ENCODE measurements at regions not wholly inside any gene's neighbourhood (a gene's known extent, or its start where the extent isn't known, plus 50 kb on each side); places are given as distances from the start of the nearest gene placed in this dataset.
"Not testable (repeated sequence)": the region's sequence is repeated elsewhere in the genome, so short reads cannot be mapped to it uniquely, and the experiment has no call there.

DNA sequence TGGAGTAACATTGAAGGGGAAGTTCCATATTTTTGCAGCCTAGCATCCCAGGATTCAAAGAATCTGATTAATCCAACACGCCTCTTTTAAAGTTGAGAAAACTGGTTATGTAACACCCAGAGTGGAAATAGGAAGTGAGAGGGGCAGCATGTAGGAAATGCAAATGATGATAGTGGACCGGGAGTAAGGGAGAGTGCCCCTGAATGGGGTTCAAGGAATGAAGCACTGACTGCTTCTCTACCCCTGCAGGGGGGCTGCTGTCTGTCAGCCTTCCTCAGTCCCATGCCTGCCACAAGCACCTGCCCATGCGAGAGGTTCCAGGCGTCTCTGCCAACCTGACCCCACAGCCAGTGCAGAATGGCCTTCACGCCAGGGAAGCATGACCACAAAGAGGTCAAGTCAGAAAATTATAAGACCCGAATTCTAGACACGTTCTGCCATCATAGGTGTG lies 126.5 kb upstream of the CCND2 start:
- Mint-ChIP-seq H3K4me1 (peaks cover 79% of the 10 kb centered on the region), H3K9me3 (peaks cover 6% of the 10 kb centered on the region), H3K4me3 (peak overlapping the region; percentile 69), H3K36me3 (peaks cover 8% of the 10 kb centered on the region), H3K27ac (peak overlapping the region; percentile 89), H3K27me3 (no peaks in the 10 kb centered on the region)
- POLR2A ChIA-PET, result interaction anchor here (0.6 to 10.6 kb wide), 5 partner anchors 7 to 127 kb away, joined by 3 to 292 read pairs (median 47); partner anchors contain the start of gene CCND2
- DNase-seq, result no peak
- ATAC-seq (ENCODE audit: low read depth), result no peak

DNA sequence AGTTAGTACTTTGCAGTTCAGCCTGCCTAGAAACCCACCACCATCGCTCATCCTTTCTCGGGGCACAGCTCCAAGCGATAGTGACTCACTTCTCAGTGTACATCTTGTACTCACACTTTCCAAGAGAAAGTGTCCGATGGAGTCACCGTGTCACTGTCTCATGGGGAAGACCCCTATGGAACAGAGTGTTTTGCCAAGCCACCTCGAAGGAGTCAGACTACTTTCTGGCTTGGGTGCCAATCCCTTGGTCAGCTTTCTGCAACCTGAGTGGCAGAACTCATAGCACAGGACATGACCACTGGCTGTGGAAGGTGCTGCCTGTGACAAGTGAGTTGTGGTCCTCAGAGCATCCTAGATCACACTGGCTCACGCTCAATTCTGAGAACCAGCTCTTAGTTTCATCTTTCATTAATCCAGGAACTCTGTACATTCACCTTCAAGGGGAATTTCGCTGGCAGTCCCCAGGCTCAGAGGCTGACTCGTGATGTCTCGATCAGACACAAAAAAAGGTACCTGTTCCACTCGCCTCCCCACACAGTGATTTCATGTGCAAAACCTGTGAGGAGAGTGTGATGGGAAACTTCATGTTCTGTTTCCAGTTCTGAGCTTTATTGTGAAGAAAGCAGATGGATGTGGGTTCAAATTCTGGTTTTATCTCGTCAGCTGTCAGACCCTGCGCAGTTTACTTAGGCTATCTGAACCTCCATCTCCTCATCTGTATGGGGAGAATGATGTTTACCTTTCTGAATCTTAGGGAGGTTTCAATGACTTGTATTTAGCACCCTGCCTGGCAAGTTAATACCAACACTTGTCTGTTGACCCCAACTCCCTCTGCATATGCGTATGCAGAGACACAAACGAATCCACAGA lies 127.3 kb upstream of the CCND2 start:
- ATAC-seq (ENCODE audit: low read depth), result peak; percentile 1
- peak overlapping the region; percentile 89 for H3K27ac Mint-ChIP-seq
- POLR2A ChIA-PET, result interaction anchor here (0.5 to 10.6 kb wide), 7 partner anchors 7 to 159 kb away, joined by 3 to 292 read pairs (median 8); partner anchors contain the start of gene CCND2
- no peaks in the 10 kb centered on the region for H3K27me3 Mint-ChIP-seq
- H3K9me3 Mint-ChIP-seq, result peaks cover 4% of the 10 kb centered on the region
- no peak for DNase-seq
- H3K36me3 Mint-ChIP-seq, result peaks cover 5% of the 10 kb centered on the region
- H3K4me3 Mint-ChIP-seq, result peak overlapping the region; percentile 69
- peaks cover 79% of the 10 kb centered on the region for H3K4me1 Mint-ChIP-seq

- peak overlapping the region; percentile 82 for H3K27ac Mint-ChIP-seq
- H3K4me3 Mint-ChIP-seq, result no peak overlapping the region
- no peaks in the 10 kb centered on the region for H3K36me3 Mint-ChIP-seq
- POLR2A ChIA-PET, result interaction anchor here (3.4 to 10.6 kb wide), 4 partner anchors 9 to 129 kb away, joined by 24 to 292 read pairs (median 59); partner anchors contain the start of gene CCND2
- H3K27me3 Mint-ChIP-seq, result no peaks in the 10 kb centered on the region
- H3K9me3 Mint-ChIP-seq, result no peaks in the 10 kb centered on the region
- H3K4me1 Mint-ChIP-seq, result peaks cover 80% of the 10 kb centered on the region
- DNase-seq, result no peak
- no peak for ATAC-seq (ENCODE audit: low read depth)
Observed at GRCh38 chr12:4144676-4145075, 128.9 kb upstream of the CCND2 start.

- no peaks in the 10 kb centered on the region for H3K36me3 Mint-ChIP-seq
- ATAC-seq (ENCODE audit: low read depth) (no peak), DNase-seq (no peak)
- H3K27me3 Mint-ChIP-seq, result no peaks in the 10 kb centered on the region
- no peaks in the 10 kb centered on the region for H3K9me3 Mint-ChIP-seq
- peaks cover 84% of the 10 kb centered on the region for H3K4me1 Mint-ChIP-seq
- POLR2A ChIA-PET, result interaction anchor here (2.2 to 10.6 kb wide), 6 partner anchors 10 to 130 kb away, joined by 7 to 292 read pairs (median 38); partner anchors contain the start of gene CCND2
- H3K27ac Mint-ChIP-seq, result peak overlapping the region; percentile 82
- peak overlapping the region; percentile 18 for H3K4me3 Mint-ChIP-seq
Observed at GRCh38 chr12:4143896-4144295, 129.7 kb upstream of the CCND2 start.

GRCh38 chr12:4141348-4142270 lies 132.0 kb upstream of the CCND2 start:
- POLR2A ChIA-PET, result interaction anchor here (1.5 to 10.6 kb wide), 6 partner anchors 12 to 268 kb away, joined by 3 to 292 read pairs (median 38); partner anchors contain the start of genes CCND2 and PARP11
- DNase-seq (no peak), ATAC-seq (ENCODE audit: low read depth) (no peak)
- no peaks in the 10 kb centered on the region for H3K9me3 Mint-ChIP-seq
- H3K36me3 Mint-ChIP-seq, result peaks cover 2% of the 10 kb centered on the region
- H3K4me3 Mint-ChIP-seq, result peak overlapping the region; percentile 82
- peaks cover 73% of the 10 kb centered on the region for H3K4me1 Mint-ChIP-seq
- peak overlapping the region; percentile 89 for H3K27ac Mint-ChIP-seq
- H3K27me3 Mint-ChIP-seq, result no peaks in the 10 kb centered on the region

GRCh38 chr12:4140581-4141301 lies 132.8 kb upstream of the CCND2 start:
- H3K27me3 Mint-ChIP-seq, result no peaks in the 10 kb centered on the region
- peak overlapping the region; percentile 81 for H3K27ac Mint-ChIP-seq
- no peak overlapping the region for H3K4me3 Mint-ChIP-seq
- ATAC-seq (ENCODE audit: low read depth) (no peak), DNase-seq (no peak)
- peaks cover 72% of the 10 kb centered on the region for H3K4me1 Mint-ChIP-seq
- peaks cover 5% of the 10 kb centered on the region for H3K36me3 Mint-ChIP-seq
- POLR2A ChIA-PET, result interaction anchor here (0.9 to 10.6 kb wide), 5 partner anchors 24 to 267 kb away, joined by 3 to 292 read pairs (median 15); partner anchors contain the start of genes CCND2 and PARP11
- H3K9me3 Mint-ChIP-seq, result no peaks in the 10 kb centered on the region

DNA sequence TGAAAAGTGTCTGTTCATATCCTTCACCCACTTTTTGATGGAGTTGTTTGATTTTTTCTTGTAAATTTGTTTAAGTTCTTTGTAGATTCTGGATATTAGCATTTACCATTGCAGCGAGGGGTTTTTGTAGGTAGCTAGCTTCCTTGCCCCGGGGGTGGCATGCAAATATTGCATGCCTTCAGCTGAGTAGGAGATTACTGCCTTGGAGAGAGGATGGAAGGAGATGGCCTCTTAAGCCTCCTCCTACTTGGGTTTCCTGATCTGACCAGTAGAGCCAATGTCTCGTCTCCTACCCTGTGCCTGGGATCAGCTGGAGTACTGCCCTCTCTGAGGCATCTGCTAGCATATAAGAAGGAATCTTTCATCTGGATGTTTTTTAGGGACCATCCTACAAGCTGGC lies 134.4 kb upstream of the CCND2 start:
- Mint-ChIP-seq H3K27ac (no peak overlapping the region), H3K36me3 (peaks cover 7% of the 10 kb centered on the region), H3K27me3 (no peaks in the 10 kb centered on the region), H3K4me1 (peaks cover 64% of the 10 kb centered on the region), H3K4me3 (no peak overlapping the region), H3K9me3 (no peaks in the 10 kb centered on the region)
- POLR2A ChIA-PET, result interaction anchor here (2.0 to 10.6 kb wide), 3 partner anchors 22 to 134 kb away, joined by 15 to 292 read pairs (median 71); partner anchors contain the start of gene CCND2
- ATAC-seq (ENCODE audit: low read depth) (no peak), DNase-seq (no peak)

DNA sequence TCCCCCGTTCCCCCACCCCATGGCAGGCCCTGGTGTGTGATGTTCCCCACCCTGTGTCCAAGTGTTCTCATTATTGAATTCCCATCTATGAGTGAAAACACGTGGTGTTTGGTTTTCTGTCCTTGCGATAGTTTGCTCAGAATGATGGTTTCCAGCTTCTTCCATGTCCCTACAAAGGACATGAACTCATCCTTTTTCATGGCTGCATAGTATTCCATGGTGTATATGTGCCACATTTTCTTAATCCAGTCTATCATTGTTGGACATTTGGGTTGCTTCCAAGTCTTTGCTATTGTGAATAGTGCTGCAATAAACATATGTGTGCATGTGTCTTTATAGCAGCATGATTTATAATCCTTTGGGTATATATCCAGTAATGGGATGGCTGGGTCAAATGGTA lies 135.0 kb upstream of the CCND2 start:
- POLR2A ChIA-PET, result interaction anchor here (1.8 to 10.6 kb wide), 3 partner anchors 22 to 135 kb away, joined by 7 to 292 read pairs (median 71); partner anchors contain the start of gene CCND2
- not testable (repeated sequence) for H3K4me3 Mint-ChIP-seq; H3K27me3 Mint-ChIP-seq; ATAC-seq (ENCODE audit: low read depth); H3K9me3 Mint-ChIP-seq; H3K27ac Mint-ChIP-seq; DNase-seq; H3K36me3 Mint-ChIP-seq
- peaks cover 59% of the 10 kb centered on the region for H3K4me1 Mint-ChIP-seq

DNA sequence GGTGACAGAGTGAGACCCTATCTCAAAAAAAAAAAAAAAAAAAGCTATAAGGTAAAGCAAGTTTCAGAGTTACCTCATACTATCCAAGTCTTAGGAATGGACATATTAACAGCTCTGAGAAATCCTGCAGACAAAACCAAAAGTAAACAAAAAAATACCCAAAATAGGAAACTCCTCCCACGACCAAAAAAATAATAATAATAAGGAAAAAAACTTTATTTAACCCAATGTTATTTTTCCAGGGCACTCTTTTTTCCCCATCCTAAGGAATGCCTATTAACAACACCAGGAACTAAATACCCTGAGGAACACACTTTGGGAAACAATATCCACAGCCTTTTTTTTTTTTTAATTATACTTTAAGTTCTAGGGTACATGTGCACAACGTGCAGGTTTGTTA lies 135.5 kb upstream of the CCND2 start:
- POLR2A ChIA-PET, result interaction anchor here (1.8 kb wide), 1 partner anchor 134 kb away, joined by 7 read pairs; no protein-coding TSS in a partner anchor
- peaks cover 7% of the 10 kb centered on the region for H3K36me3 Mint-ChIP-seq
- H3K4me1 Mint-ChIP-seq, result peaks cover 56% of the 10 kb centered on the region
- DNase-seq, result no peak
- H3K9me3 Mint-ChIP-seq, result no peaks in the 10 kb centered on the region
- H3K4me3 Mint-ChIP-seq, result no peak overlapping the region
- H3K27me3 Mint-ChIP-seq, result no peaks in the 10 kb centered on the region
- no peak for ATAC-seq (ENCODE audit: low read depth)
- no peak overlapping the region for H3K27ac Mint-ChIP-seq

GRCh38 chr12:4137441-4137840 lies 136.1 kb upstream of the CCND2 start:
- Mint-ChIP-seq H3K9me3 (no peaks in the 10 kb centered on the region), H3K27ac (no peak overlapping the region)
- POLR2A ChIA-PET, result interaction anchor here (0.8 to 1.8 kb wide), 2 partner anchors 134 to 136 kb away, joined by 3 to 7 read pairs; partner anchors contain the start of gene CCND2

GRCh38 chr12:4137015-4137414 lies 136.5 kb upstream of the CCND2 start:
- no peak overlapping the region for H3K4me3 Mint-ChIP-seq
- no peak overlapping the region for H3K27ac Mint-ChIP-seq
- H3K4me1 Mint-ChIP-seq, result peaks cover 45% of the 10 kb centered on the region
- ATAC-seq (ENCODE audit: low read depth) (no peak), DNase-seq (no peak)
- no peaks in the 10 kb centered on the region for H3K27me3 Mint-ChIP-seq
- POLR2A ChIA-PET, result interaction anchor here (0.5 to 1.8 kb wide), 3 partner anchors 27 to 136 kb away, joined by 3 to 7 read pairs (median 3); partner anchors contain the start of gene CCND2
- peaks cover 7% of the 10 kb centered on the region for H3K36me3 Mint-ChIP-seq
- no peaks in the 10 kb centered on the region for H3K9me3 Mint-ChIP-seq

More at GRCh38 chr12:4137441-4137840, 136.1 kb upstream of the CCND2 start:
- DNase-seq (no peak), ATAC-seq (ENCODE audit: low read depth) (no peak)
- Mint-ChIP-seq H3K36me3 (peaks cover 7% of the 10 kb centered on the region), H3K4me3 (no peak overlapping the region), H3K27me3 (no peaks in the 10 kb centered on the region), H3K4me1 (peaks cover 49% of the 10 kb centered on the region)

Data from activated naive CD8-positive, alpha-beta T cell treated with anti-CD3 and anti-CD28 coated beads, Interleukin-2, amount 10 ng/mL, durations not matched to agents 7 days and 5 days (primary cell).